ENCODE measurements at regions not wholly inside any gene's neighbourhood (a gene's known extent, or its start where the extent isn't known, plus 50 kb on each side); places are given as distances from the start of the nearest gene placed in this dataset.

- TF ChIP-seq POU2F2 (IDR thresholded peaks at IDR 0.05; ENCODE audit: low read depth, low read length), result no peak
- TF ChIP-seq POLR2AphosphoS5 (IDR thresholded peaks at IDR 0.05; ENCODE audit: low read depth, low read length), result no peak
- TF ChIP-seq SPI1 (IDR thresholded peaks at IDR 0.05; ENCODE audit: low read depth, low read length), result no peak
- TF ChIP-seq PAX5 (IDR thresholded peaks at IDR 0.05; ENCODE audit: insufficient read depth, low read length, severe bottlenecking), result no peak
- TF ChIP-seq TAF1 (IDR thresholded peaks at IDR 0.05; ENCODE audit: low read depth, low read length), result no peak
- TF ChIP-seq POLR2A (IDR thresholded peaks at IDR 0.05; ENCODE audit: low read depth, low read length), result no peak
- DNase-seq (ENCODE audit: insufficient read length, low spot score) (no peak), FAIRE-seq (peak; percentile 76)
Measured at GRCh38 chr3:13199899-13200451, 126.7 kb upstream of the IQSEC1 start.

DNA sequence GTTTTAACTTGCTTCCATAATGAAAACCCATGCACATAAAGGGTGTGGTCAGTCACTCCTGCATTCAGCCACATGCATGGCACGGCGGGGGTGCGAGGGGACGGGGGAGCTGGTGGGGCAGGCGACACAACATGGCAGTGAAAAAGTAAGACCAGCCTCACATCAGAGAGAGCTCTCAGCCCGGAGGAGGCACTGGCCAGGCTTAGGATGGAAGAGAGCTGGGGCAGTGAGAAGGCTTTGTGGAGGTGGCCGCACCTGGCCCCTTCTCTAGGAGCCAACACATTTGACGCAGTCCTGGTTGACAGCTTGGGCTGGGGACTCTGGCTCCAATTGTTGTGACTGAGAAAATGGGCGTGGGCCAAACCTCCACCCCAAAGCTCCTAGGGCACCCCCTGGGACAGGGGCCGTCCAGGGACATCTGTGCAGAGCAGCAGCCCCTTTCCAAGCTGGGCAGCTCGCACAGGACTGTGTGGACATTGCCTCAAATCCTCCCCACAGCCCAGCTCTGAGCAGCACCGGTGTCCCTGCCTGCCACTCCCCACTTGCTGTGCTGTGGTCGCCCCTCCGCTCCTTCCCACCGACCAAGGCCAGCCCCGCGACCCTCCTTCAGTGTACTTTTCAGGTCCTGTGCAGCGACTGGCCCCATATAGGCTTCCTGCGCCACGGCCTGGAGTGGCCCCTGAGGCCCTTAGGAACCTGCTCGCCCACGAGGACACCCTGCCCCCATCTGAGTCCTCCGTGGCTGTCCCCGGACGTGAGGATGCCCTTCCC is 126.0 kb upstream of the IQSEC1 start:
- FAIRE-seq (no peak), DNase-seq (ENCODE audit: insufficient read length, low spot score) (no peak)
- no peak for TF ChIP-seq POLR2A (IDR thresholded peaks at IDR 0.05; ENCODE audit: low read depth, low read length)
- TF ChIP-seq SPI1 (IDR thresholded peaks at IDR 0.05; ENCODE audit: low read depth, low read length), result no peak
- no peak for TF ChIP-seq TAF1 (IDR thresholded peaks at IDR 0.05; ENCODE audit: low read depth, low read length)
- no peak for TF ChIP-seq PAX5 (IDR thresholded peaks at IDR 0.05; ENCODE audit: insufficient read depth, low read length, severe bottlenecking)
- TF ChIP-seq POLR2AphosphoS5 (IDR thresholded peaks at IDR 0.05; ENCODE audit: low read depth, low read length), result no peak
- no peak for TF ChIP-seq POU2F2 (IDR thresholded peaks at IDR 0.05; ENCODE audit: low read depth, low read length)

- FAIRE-seq (no peak), DNase-seq (ENCODE audit: insufficient read length, low spot score) (no peak)
- no peak for TF ChIP-seq POLR2AphosphoS5 (IDR thresholded peaks at IDR 0.05; ENCODE audit: low read depth, low read length)
- TF ChIP-seq PAX5 (IDR thresholded peaks at IDR 0.05; ENCODE audit: insufficient read depth, low read length, severe bottlenecking), result no peak
- no peak for TF ChIP-seq POLR2A (IDR thresholded peaks at IDR 0.05; ENCODE audit: low read depth, low read length)
- no peak for TF ChIP-seq TAF1 (IDR thresholded peaks at IDR 0.05; ENCODE audit: low read depth, low read length)
- TF ChIP-seq SPI1 (IDR thresholded peaks at IDR 0.05; ENCODE audit: low read depth, low read length), result no peak
- no peak for TF ChIP-seq POU2F2 (IDR thresholded peaks at IDR 0.05; ENCODE audit: low read depth, low read length)
Measured at GRCh38 chr3:13198264-13198879, 125.1 kb upstream of the IQSEC1 start.

DNA sequence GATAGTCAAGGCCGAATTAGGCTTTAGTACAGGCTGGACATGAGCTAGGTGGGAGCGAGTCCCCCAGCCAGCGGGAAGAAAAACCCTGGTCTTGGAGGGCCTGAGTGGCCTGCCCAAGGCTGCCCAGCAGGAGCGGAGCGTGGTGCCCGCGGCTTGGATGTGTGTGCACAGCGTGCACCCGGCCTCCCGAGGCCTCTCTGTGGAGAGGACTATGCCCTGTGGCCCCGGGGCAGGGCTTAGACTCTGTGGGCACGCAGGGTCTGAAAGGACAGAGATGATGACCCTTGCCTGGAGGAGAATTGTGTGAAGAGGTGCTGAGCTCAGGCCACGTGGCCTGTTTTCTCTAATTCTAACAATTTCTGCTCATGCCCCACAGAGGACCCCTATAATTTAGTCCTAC is 124.6 kb upstream of the IQSEC1 start:
- DNase-seq (ENCODE audit: insufficient read length, low spot score), result no peak
- no peak for FAIRE-seq
- TF ChIP-seq POLR2AphosphoS5 (IDR thresholded peaks at IDR 0.05; ENCODE audit: low read depth, low read length), result no peak
- TF ChIP-seq PAX5 (IDR thresholded peaks at IDR 0.05; ENCODE audit: insufficient read depth, low read length, severe bottlenecking), result no peak
- no peak for TF ChIP-seq TAF1 (IDR thresholded peaks at IDR 0.05; ENCODE audit: low read depth, low read length)
- TF ChIP-seq POU2F2 (IDR thresholded peaks at IDR 0.05; ENCODE audit: low read depth, low read length), result no peak
- no peak for TF ChIP-seq SPI1 (IDR thresholded peaks at IDR 0.05; ENCODE audit: low read depth, low read length)
- TF ChIP-seq POLR2A (IDR thresholded peaks at IDR 0.05; ENCODE audit: low read depth, low read length), result no peak

DNA sequence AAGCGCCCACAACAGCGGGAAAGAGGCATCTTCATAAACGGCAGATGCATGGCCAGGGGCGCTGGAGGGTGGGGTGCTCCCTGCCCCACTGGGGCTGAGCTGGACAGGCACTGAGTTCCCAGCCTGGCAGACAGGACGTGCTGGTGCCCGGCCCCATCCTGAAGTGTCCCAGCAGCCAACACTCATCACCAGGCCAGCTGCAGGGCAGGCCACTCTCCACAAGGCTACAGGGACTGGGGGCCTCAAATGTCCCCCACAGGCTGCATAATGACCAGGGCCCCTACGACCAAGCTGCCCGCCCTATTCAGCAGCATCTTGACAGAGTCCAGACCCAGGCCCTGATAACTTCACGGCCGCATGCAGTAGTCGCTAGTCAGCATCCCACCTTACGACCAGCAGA is 124.1 kb upstream of the IQSEC1 start:
- FAIRE-seq (no peak), DNase-seq (ENCODE audit: insufficient read length, low spot score) (no peak)
- TF ChIP-seq POLR2A (IDR thresholded peaks at IDR 0.05; ENCODE audit: low read depth, low read length) (no peak), TAF1 (IDR thresholded peaks at IDR 0.05; ENCODE audit: low read depth, low read length) (no peak), SPI1 (IDR thresholded peaks at IDR 0.05; ENCODE audit: low read depth, low read length) (no peak), PAX5 (IDR thresholded peaks at IDR 0.05; ENCODE audit: insufficient read depth, low read length, severe bottlenecking) (no peak), POLR2AphosphoS5 (IDR thresholded peaks at IDR 0.05; ENCODE audit: low read depth, low read length) (no peak), POU2F2 (IDR thresholded peaks at IDR 0.05; ENCODE audit: low read depth, low read length) (no peak)

DNA sequence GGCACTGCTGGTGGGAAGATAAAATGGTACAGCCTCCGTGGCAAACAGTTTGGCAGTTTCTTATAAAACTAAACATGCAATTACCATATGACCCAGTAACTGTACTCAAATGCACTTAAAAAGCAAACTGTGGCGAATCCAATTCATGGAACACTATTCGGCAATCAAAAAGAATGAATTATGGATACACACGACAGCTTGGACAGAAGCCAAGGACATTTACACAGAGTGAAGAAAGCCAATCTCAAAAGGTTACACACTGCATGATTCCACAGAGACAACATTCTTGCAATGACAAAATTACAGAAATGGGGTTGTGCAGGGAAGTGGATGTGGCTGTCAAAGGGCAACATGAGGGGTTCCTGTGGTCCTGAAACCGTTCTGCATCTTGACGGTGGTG is 122.1 kb upstream of the IQSEC1 start:
- TF ChIP-seq SPI1 (IDR thresholded peaks at IDR 0.05; ENCODE audit: low read depth, low read length), result no peak
- no peak for TF ChIP-seq PAX5 (IDR thresholded peaks at IDR 0.05; ENCODE audit: insufficient read depth, low read length, severe bottlenecking)
- no peak for TF ChIP-seq TAF1 (IDR thresholded peaks at IDR 0.05; ENCODE audit: low read depth, low read length)
- no peak for TF ChIP-seq POLR2AphosphoS5 (IDR thresholded peaks at IDR 0.05; ENCODE audit: low read depth, low read length)
- no peak for FAIRE-seq
- no peak for DNase-seq (ENCODE audit: insufficient read length, low spot score)

GRCh38 chr3:13194285-13195209 is 121.3 kb upstream of the IQSEC1 start:
- TF ChIP-seq POLR2A (IDR thresholded peaks at IDR 0.05; ENCODE audit: low read depth, low read length) (no peak), POU2F2 (IDR thresholded peaks at IDR 0.05; ENCODE audit: low read depth, low read length) (no peak)
- DNase-seq (ENCODE audit: insufficient read length, low spot score) (no peak), FAIRE-seq (no peak)

GRCh38 chr3:13193320-13194284 is 120.4 kb upstream of the IQSEC1 start:
- FAIRE-seq (no peak), DNase-seq (ENCODE audit: insufficient read length, low spot score) (no peak)
- no peak for TF ChIP-seq TAF1 (IDR thresholded peaks at IDR 0.05; ENCODE audit: low read depth, low read length)
- TF ChIP-seq SPI1 (IDR thresholded peaks at IDR 0.05; ENCODE audit: low read depth, low read length), result no peak
- no peak for TF ChIP-seq POLR2AphosphoS5 (IDR thresholded peaks at IDR 0.05; ENCODE audit: low read depth, low read length)
- TF ChIP-seq POU2F2 (IDR thresholded peaks at IDR 0.05; ENCODE audit: low read depth, low read length), result no peak
- no peak for TF ChIP-seq POLR2A (IDR thresholded peaks at IDR 0.05; ENCODE audit: low read depth, low read length)
- TF ChIP-seq PAX5 (IDR thresholded peaks at IDR 0.05; ENCODE audit: insufficient read depth, low read length, severe bottlenecking), result no peak
